ENCODE measurements at regions not wholly inside any gene's neighbourhood (a gene's known extent, or its start where the extent isn't known, plus 50 kb on each side); places are given as distances from the start of the nearest gene placed in this dataset.

- no peak for TF ChIP-seq POLR2A (IDR thresholded peaks at IDR 0.05; ENCODE audit: low read depth, low read length)
- no peak for TF ChIP-seq CTCF (conservative IDR thresholded peaks at IDR 0.05; ENCODE audit: low read depth, low read length)
These were observed 1211.6 kb upstream of the PCDH20 start for GRCh38 chr13:62627226-62627625.
